LNCaP clone FGC (cell line): ENCODE measurements at regions not wholly inside any gene's neighbourhood (a gene's known extent, or its start where the extent isn't known, plus 50 kb on each side); places are given as distances from the start of the nearest gene placed in this dataset.
"Not testable (repeated sequence)": the region's sequence is repeated elsewhere in the genome, so short reads cannot be mapped to it uniquely, and the experiment has no call there.

ENCODE experiments used
- DNase-seq: peaks from one replicate; pipeline ENCODE4 v3.0.0-alpha.2; 2011; ENCODE audit warnings: low read depth
- H3K4me3 ChIP-seq: 2 replicates; pipeline ENCODE4 v1.5.1; 2011; ENCODE audit warnings: mild to moderate bottlenecking, low read depth, low read length, control low read depth
- TF ChIP-seq, protein P1 (sequence below): IDR thresholded peaks from 2 replicates; pipeline ENCODE4 v1.5.1; 2012; ENCODE audit warnings: mild to moderate bottlenecking; ENCODE audit not compliant: control insufficient read depth, insufficient read depth; ENCODE audit errors: extremely low read depth

- not testable (repeated sequence) for DNase-seq, H3K4me3 ChIP-seq
Observed at GRCh38 chr20:30295967-30296366, 961.5 kb upstream of the DEFB115 start.

- DNase-seq: not testable (repeated sequence)
Observed at GRCh38 chr20:30297878-30298595, 959.4 kb upstream of the DEFB115 start.

DNA sequence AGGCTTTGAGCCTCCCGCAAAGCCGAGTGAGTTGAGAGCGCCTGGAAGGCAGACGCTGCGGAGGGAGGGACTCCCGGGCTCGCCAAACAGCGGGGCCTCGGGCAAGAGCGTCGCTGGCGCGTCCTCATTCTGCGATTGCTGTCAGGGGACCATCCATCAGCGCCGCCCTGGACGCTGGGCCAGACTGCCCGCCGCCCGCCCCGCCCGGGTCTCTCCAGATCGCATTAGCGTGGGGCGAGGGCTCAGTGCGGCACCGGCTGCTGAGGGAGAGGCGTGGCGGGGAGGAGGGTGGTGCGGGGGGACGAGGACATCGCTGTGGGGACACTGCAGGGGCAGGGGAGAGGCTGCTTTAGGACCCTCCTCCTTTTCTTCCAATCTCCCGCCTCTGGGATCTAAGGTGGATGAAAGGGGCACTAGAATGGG is 957.2 kb upstream of the DEFB115 start:
- not testable (repeated sequence) for H3K4me3 ChIP-seq, DNase-seq

More at GRCh38 chr20:30297878-30298595, 959.4 kb upstream of the DEFB115 start:
- H3K4me3 ChIP-seq: not testable (repeated sequence)

GRCh38 chr20:30302786-30303185 is 954.7 kb upstream of the DEFB115 start:
- DNase-seq, H3K4me3 ChIP-seq: not testable (repeated sequence)

GRCh38 chr20:30309938-30310337 is 947.5 kb upstream of the DEFB115 start:
- not testable (repeated sequence) for H3K4me3 ChIP-seq, DNase-seq

GRCh38 chr20:30310385-30310784 is 947.1 kb upstream of the DEFB115 start:
- not testable (repeated sequence) for DNase-seq, H3K4me3 ChIP-seq

DNA sequence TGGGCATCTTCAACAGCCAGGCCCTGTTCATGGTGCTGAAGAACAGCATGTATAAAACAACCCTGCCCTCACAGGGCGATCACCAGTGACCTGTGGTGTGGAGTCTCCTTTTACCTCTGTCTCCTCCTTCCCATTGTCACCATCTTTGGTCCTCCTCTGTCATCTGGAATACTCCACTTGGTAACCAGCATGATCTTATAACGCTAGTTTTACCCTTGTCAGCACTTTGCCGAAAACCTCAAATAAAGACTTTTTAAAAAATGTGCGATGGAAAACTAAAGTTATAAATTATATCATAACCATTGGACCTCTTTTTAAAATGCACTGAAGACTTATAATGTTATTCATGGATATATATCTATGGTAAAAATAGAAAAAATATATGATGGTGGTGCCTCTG is 945.2 kb upstream of the DEFB115 start:
- not testable (repeated sequence) for DNase-seq, H3K4me3 ChIP-seq

DNA sequence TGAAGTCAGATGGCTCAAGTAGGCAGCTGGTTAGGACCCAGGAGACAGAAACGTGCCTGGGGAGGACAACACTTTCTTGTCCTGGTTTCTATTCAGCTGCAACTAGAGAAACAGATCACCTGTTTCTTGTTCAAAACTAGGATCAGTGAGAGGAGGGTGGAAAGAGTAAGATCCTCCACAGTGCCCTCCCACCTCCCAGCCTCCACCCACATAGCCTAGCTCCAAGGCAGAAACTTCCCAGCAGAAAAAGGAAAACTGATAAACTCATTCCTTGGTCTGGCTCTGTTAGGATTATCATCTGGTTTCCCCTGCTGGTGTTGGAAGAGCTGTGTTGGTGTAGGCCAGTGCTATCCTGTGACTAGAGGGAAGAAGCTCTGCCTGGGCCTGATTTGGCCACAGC is 943.8 kb upstream of the DEFB115 start:
- DNase-seq, H3K4me3 ChIP-seq: not testable (repeated sequence)

DNA sequence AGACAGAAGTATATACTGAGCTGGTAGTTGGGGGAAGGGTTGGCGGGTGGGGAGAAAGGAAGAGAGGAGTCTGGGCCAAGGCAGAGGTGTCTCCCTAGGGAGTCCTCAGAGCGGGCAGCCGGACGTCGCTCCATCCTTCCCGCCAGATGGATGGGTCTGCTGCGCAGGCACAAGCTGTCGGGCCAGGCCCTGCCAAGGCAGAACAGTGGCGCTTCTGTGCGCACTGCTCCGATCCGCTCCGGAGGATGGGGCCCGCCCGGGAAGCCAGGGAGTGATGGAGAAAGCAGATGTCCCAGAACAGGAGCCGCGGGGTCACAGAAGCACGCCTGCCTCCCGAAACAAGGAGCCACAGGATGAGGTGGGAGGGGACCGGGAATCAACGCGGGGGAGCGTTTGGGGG is 941.4 kb upstream of the DEFB115 start:
- DNase-seq, H3K4me3 ChIP-seq: not testable (repeated sequence)

DNA sequence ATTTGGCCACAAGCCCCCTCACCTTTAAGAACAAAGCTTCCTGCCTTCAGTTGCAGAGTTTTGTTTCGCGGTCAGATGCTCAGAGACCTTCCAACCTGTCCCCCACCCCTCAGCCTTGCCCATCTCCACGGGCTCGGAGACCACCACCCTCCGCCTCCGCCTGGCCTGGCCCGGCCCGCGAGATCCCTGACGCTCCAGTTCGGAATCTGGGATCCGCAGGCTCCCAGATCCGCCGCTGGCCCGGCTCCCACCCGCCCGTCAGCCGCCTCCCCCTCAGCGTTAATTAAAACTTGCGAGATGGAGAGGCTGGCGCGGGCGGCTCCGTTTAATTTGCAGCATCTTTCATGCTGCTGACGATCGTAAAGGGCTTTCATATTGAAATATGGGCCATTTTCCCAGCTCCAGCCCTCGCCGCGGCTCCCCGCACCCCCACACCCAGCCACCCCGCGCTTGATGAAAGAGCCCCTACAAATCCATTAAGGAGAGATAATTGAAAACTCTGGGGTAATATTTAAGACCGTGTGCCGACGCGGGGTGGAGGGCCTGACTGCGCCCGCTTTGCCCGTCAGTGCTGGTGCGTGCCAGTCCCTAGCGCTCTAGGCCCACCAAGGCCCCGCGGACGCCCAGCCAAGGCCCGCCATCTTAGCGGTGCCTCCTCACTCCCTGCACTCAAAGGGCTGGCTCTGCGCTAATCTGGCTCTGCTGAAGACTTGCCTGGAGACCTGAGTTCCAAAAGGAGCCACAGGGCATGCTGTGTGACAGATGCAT is 940.7 kb upstream of the DEFB115 start:
- not testable (repeated sequence) for DNase-seq, H3K4me3 ChIP-seq

- H3K4me3 ChIP-seq, DNase-seq: not testable (repeated sequence)
Observed at GRCh38 chr20:30333744-30334143, 923.7 kb upstream of the DEFB115 start.

GRCh38 chr20:30337556-30337955 is 919.9 kb upstream of the DEFB115 start:
- not testable (repeated sequence) for H3K4me3 ChIP-seq, DNase-seq

DNA sequence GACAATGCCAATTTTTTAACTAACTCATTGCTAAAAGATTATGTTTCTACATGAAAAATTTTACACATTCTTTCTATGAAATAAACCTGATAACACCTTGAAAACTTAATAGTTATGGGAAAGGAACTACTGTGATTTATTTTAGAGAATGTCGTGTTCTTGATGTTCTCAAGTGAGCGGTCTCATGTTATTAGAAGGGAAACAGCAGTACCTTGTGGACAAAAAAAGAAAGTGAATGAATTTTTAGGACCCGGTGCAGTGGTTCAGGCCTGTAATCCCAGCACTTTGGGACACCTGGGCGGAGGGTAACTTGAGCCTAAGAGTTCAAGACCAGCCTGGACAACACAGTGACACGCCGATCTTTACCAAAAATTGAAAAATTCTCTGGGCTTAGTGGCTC is 908.5 kb upstream of the DEFB115 start:
- TF ChIP-seq, protein P1, sequence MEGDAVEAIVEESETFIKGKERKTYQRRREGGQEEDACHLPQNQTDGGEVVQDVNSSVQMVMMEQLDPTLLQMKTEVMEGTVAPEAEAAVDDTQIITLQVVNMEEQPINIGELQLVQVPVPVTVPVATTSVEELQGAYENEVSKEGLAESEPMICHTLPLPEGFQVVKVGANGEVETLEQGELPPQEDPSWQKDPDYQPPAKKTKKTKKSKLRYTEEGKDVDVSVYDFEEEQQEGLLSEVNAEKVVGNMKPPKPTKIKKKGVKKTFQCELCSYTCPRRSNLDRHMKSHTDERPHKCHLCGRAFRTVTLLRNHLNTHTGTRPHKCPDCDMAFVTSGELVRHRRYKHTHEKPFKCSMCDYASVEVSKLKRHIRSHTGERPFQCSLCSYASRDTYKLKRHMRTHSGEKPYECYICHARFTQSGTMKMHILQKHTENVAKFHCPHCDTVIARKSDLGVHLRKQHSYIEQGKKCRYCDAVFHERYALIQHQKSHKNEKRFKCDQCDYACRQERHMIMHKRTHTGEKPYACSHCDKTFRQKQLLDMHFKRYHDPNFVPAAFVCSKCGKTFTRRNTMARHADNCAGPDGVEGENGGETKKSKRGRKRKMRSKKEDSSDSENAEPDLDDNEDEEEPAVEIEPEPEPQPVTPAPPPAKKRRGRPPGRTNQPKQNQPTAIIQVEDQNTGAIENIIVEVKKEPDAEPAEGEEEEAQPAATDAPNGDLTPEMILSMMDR: peak; percentile 23; the same call in 1 of the 2 replicates
- H3K4me3 ChIP-seq, DNase-seq: not testable (repeated sequence)
